ENCODE measurements at regions not wholly inside any gene's neighbourhood (a gene's known extent, or its start where the extent isn't known, plus 50 kb on each side); places are given as distances from the start of the nearest gene placed in this dataset.

GRCh38 chr12:19800884-19801283 lies 361.6 kb downstream of the AEBP2 start:
- TF ChIP-seq ZBTB7A (IDR thresholded peaks at IDR 0.05; ENCODE audit: low read depth) (no peak), EGR1 (IDR thresholded peaks at IDR 0.05) (no peak), TEAD4 (IDR thresholded peaks at IDR 0.05) (no peak), MAX (IDR thresholded peaks at IDR 0.05) (no peak), FOXM1 (IDR thresholded peaks at IDR 0.05; ENCODE audit: borderline replicate concordance, low read depth) (no peak), RAD21 (IDR thresholded peaks at IDR 0.05; ENCODE audit: low read depth) (no peak), YY1 (IDR thresholded peaks at IDR 0.05; ENCODE audit: low read depth) (no peak), CEBPB (IDR thresholded peaks at IDR 0.05) (no peak), NFIC (IDR thresholded peaks at IDR 0.05) (no peak)
- TF ChIP-seq, protein P1, sequence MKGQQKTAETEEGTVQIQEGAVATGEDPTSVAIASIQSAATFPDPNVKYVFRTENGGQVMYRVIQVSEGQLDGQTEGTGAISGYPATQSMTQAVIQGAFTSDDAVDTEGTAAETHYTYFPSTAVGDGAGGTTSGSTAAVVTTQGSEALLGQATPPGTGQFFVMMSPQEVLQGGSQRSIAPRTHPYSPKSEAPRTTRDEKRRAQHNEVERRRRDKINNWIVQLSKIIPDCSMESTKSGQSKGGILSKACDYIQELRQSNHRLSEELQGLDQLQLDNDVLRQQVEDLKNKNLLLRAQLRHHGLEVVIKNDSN (IDR thresholded peaks at IDR 0.05) = no peak
- TF ChIP-seq, protein P2, sequence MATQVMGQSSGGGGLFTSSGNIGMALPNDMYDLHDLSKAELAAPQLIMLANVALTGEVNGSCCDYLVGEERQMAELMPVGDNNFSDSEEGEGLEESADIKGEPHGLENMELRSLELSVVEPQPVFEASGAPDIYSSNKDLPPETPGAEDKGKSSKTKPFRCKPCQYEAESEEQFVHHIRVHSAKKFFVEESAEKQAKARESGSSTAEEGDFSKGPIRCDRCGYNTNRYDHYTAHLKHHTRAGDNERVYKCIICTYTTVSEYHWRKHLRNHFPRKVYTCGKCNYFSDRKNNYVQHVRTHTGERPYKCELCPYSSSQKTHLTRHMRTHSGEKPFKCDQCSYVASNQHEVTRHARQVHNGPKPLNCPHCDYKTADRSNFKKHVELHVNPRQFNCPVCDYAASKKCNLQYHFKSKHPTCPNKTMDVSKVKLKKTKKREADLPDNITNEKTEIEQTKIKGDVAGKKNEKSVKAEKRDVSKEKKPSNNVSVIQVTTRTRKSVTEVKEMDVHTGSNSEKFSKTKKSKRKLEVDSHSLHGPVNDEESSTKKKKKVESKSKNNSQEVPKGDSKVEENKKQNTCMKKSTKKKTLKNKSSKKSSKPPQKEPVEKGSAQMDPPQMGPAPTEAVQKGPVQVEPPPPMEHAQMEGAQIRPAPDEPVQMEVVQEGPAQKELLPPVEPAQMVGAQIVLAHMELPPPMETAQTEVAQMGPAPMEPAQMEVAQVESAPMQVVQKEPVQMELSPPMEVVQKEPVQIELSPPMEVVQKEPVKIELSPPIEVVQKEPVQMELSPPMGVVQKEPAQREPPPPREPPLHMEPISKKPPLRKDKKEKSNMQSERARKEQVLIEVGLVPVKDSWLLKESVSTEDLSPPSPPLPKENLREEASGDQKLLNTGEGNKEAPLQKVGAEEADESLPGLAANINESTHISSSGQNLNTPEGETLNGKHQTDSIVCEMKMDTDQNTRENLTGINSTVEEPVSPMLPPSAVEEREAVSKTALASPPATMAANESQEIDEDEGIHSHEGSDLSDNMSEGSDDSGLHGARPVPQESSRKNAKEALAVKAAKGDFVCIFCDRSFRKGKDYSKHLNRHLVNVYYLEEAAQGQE (IDR thresholded peaks at IDR 0.05; ENCODE audit: low read depth) = no peak

GRCh38 chr12:19801941-19802340 lies 362.6 kb downstream of the AEBP2 start:
- no peak for TF ChIP-seq EGR1 (IDR thresholded peaks at IDR 0.05)
- TF ChIP-seq NFIC (IDR thresholded peaks at IDR 0.05) = no peak
- TF ChIP-seq TAF1 (IDR thresholded peaks at IDR 0.05; ENCODE audit: low read depth) = no peak
- no peak for TF ChIP-seq EP300 (IDR thresholded peaks at IDR 0.05; ENCODE audit: borderline replicate concordance)
- TF ChIP-seq, protein P2 (IDR thresholded peaks at IDR 0.05; ENCODE audit: low read depth) = no peak
- no peak for TF ChIP-seq CEBPB (IDR thresholded peaks at IDR 0.05)
- TF ChIP-seq ZBTB7A (IDR thresholded peaks at IDR 0.05; ENCODE audit: low read depth) = no peak
- TF ChIP-seq MAX (IDR thresholded peaks at IDR 0.05) = no peak
- TF ChIP-seq, protein P1 (IDR thresholded peaks at IDR 0.05) = no peak
- no peak for TF ChIP-seq CREB1 (IDR thresholded peaks at IDR 0.05; ENCODE audit: low read depth)
- no peak for TF ChIP-seq TEAD4 (IDR thresholded peaks at IDR 0.05)
- no peak for TF ChIP-seq YY1 (IDR thresholded peaks at IDR 0.05; ENCODE audit: low read depth)
- no peak for TF ChIP-seq FOXM1 (IDR thresholded peaks at IDR 0.05; ENCODE audit: borderline replicate concordance, low read depth)
- no peak for TF ChIP-seq TCF12 (IDR thresholded peaks at IDR 0.05; ENCODE audit: low read depth)
- TF ChIP-seq RAD21 (IDR thresholded peaks at IDR 0.05; ENCODE audit: low read depth) = no peak

GRCh38 chr12:19802915-19803314 lies 363.6 kb downstream of the AEBP2 start:
- TF ChIP-seq TAF1 (IDR thresholded peaks at IDR 0.05; ENCODE audit: low read depth) = no peak
- no peak for TF ChIP-seq TEAD4 (IDR thresholded peaks at IDR 0.05)
- no peak for TF ChIP-seq MAX (IDR thresholded peaks at IDR 0.05)
- TF ChIP-seq, protein P1 (IDR thresholded peaks at IDR 0.05) = no peak
- TF ChIP-seq NFIC (IDR thresholded peaks at IDR 0.05) = no peak
- no peak for TF ChIP-seq ZBTB7A (IDR thresholded peaks at IDR 0.05; ENCODE audit: low read depth)
- TF ChIP-seq TCF12 (IDR thresholded peaks at IDR 0.05; ENCODE audit: low read depth) = no peak
- TF ChIP-seq RAD21 (IDR thresholded peaks at IDR 0.05; ENCODE audit: low read depth) = no peak
- no peak for TF ChIP-seq CEBPB (IDR thresholded peaks at IDR 0.05)

- TF ChIP-seq, protein P1 (IDR thresholded peaks at IDR 0.05) = no peak
- TF ChIP-seq MAX (IDR thresholded peaks at IDR 0.05) = no peak
- TF ChIP-seq ZBTB7A (IDR thresholded peaks at IDR 0.05; ENCODE audit: low read depth) = no peak
- TF ChIP-seq CREB1 (IDR thresholded peaks at IDR 0.05; ENCODE audit: low read depth) = no peak
- TF ChIP-seq, protein P2 (IDR thresholded peaks at IDR 0.05; ENCODE audit: low read depth) = no peak
- TF ChIP-seq RAD21 (IDR thresholded peaks at IDR 0.05; ENCODE audit: low read depth) = no peak
- TF ChIP-seq EGR1 (IDR thresholded peaks at IDR 0.05) = no peak
- TF ChIP-seq CEBPB (IDR thresholded peaks at IDR 0.05) = no peak
- TF ChIP-seq NFIC (IDR thresholded peaks at IDR 0.05) = no peak
- TF ChIP-seq TEAD4 (IDR thresholded peaks at IDR 0.05) = no peak
- TF ChIP-seq EP300 (IDR thresholded peaks at IDR 0.05; ENCODE audit: borderline replicate concordance) = no peak
- TF ChIP-seq FOXM1 (IDR thresholded peaks at IDR 0.05; ENCODE audit: borderline replicate concordance, low read depth) = no peak
- TF ChIP-seq YY1 (IDR thresholded peaks at IDR 0.05; ENCODE audit: low read depth) = no peak
These were observed 365.4 kb downstream of the AEBP2 start for GRCh38 chr12:19804737-19805136.
